RWPE1 (cell line): ENCODE measurements at regions not wholly inside any gene's neighbourhood (a gene's known extent, or its start where the extent isn't known, plus 50 kb on each side); places are given as distances from the start of the nearest gene placed in this dataset.

Source experiments
- CTCF ChIA-PET: fragments of 350-600 bp; sonication (Branson Sonifier 250); formaldehyde crosslinking; extraction: SDS; loops from one replicate; lab custom pipeline; 2021; lab: Yijun Ruan, JAX
- POLR2A ChIA-PET: fragments of 400-600 bp; formaldehyde crosslinking; extraction: SDS; loops from one replicate; lab custom pipeline; 2020; ENCODE audit warnings: antibody characterized with exemption; ENCODE audit not compliant: low non-redundant PET; lab: Yijun Ruan, JAX
- DNase-seq: peaks from one replicate; pipeline ENCODE4 v3.0.0; 2012; ENCODE audit warnings: low spot score
- H3K27ac ChIP-seq: fragments of 450-650 bp; 2 replicates; pipeline ENCODE4 v1.5.1; 2017
- CTCF ChIP-seq: fragments of 450-650 bp; conservative IDR thresholded peaks from 2 replicates; pipeline ENCODE4 v1.5.1; 2017; ENCODE audit warnings: low read depth, mild to moderate bottlenecking

- no peak for TF ChIP-seq CTCF
- POLR2A ChIA-PET = no interaction called here
- no peak overlapping the region for H3K27ac ChIP-seq
- CTCF ChIA-PET = interaction anchor here (0.6 kb wide), 1 partner anchor 627 kb away, joined by 3 read pairs; no protein-coding TSS in a partner anchor
- DNase-seq = peak; percentile 60
Measured at GRCh38 chr2:67462738-67463496, 65.8 kb downstream of the ETAA1 start.

GRCh38 chr2:67463810-67464209 lies 66.7 kb downstream of the ETAA1 start:
- DNase-seq = peak; percentile 92
- TF ChIP-seq CTCF = no peak
- no peak overlapping the region for H3K27ac ChIP-seq
- ChIA-PET POLR2A (no interaction called here), CTCF (interaction anchor here (0.6 to 0.7 kb wide), 3 partner anchors 37 to 1048 kb away, joined by 3 to 4 read pairs (median 4); no protein-coding TSS in a partner anchor)

- DNase-seq = no peak
- POLR2A ChIA-PET = no interaction called here
Measured at GRCh38 chr2:67465623-67466022, 68.5 kb downstream of the ETAA1 start.

GRCh38 chr2:67466734-67467133 lies 69.6 kb downstream of the ETAA1 start:
- ChIA-PET POLR2A (no interaction called here), CTCF (no interaction called here)
- DNase-seq = no peak
- no peak for TF ChIP-seq CTCF
- H3K27ac ChIP-seq = no peak overlapping the region

More at GRCh38 chr2:67465623-67466022, 68.5 kb downstream of the ETAA1 start:
- no peak overlapping the region for H3K27ac ChIP-seq
- CTCF ChIA-PET = no interaction called here
- TF ChIP-seq CTCF = no peak

GRCh38 chr2:67471681-67472080 lies 74.5 kb downstream of the ETAA1 start:
- no peak for TF ChIP-seq CTCF
- POLR2A ChIA-PET = no interaction called here

GRCh38 chr2:67476809-67477790 lies 80.0 kb downstream of the ETAA1 start:
- CTCF ChIA-PET = interaction anchor here (0.6 to 1.0 kb wide), 10 partner anchors 10 to 1205 kb away, joined by 3 to 11 read pairs (median 3); no protein-coding TSS in a partner anchor
- POLR2A ChIA-PET = no interaction called here

More at GRCh38 chr2:67471681-67472080, 74.5 kb downstream of the ETAA1 start:
- CTCF ChIA-PET = no interaction called here
- H3K27ac ChIP-seq = no peak overlapping the region
- no peak for DNase-seq

More at GRCh38 chr2:67476809-67477790, 80.0 kb downstream of the ETAA1 start:
- DNase-seq = peak; percentile 40
- TF ChIP-seq CTCF = peak; percentile 75
- no peak overlapping the region for H3K27ac ChIP-seq
